GM12878 (cell line): ENCODE measurements at regions not wholly inside any gene's neighbourhood (a gene's known extent, or its start where the extent isn't known, plus 50 kb on each side); places are given as distances from the start of the nearest gene placed in this dataset.

Source experiments
- BRCA1 ChIP-seq: IDR thresholded peaks from 2 replicates; pipeline ENCODE4 v1.6.1; 2011; ENCODE audit warnings: low read depth, low read length, improper control_type of control experiment
- CBFB ChIP-seq: IDR thresholded peaks from 2 replicates; pipeline ENCODE4 v1.6.1; 2016; ENCODE audit warnings: antibody characterized with exemption, low read depth
- E2F4 ChIP-seq: IDR thresholded peaks from 2 replicates; pipeline ENCODE4 v1.6.1; 2012; ENCODE audit warnings: low read depth, low read length, improper control_type of control experiment
- HDAC6 ChIP-seq: fragments of 200-600 bp; sonication (generic); IDR thresholded peaks from one replicate; pipeline ENCODE4 v1.8.0; 2017; ENCODE audit warnings: antibody characterized with exemption; ENCODE audit not compliant: unreplicated experiment
- RFX5 ChIP-seq: IDR thresholded peaks from 2 replicates; pipeline ENCODE4 v1.6.1; 2011; ENCODE audit warnings: low read depth, low read length, improper control_type of control experiment
- STAT1 ChIP-seq: fragments of 450-650 bp; conservative IDR thresholded peaks from 2 replicates; pipeline ENCODE4 v1.6.1; 2014; ENCODE audit warnings: antibody characterized with exemption, mild to moderate bottlenecking
- ZBED1 ChIP-seq: IDR thresholded peaks from 2 replicates; pipeline ENCODE4 v1.6.1; 2016; ENCODE audit warnings: borderline replicate concordance
- ZBTB11 ChIP-seq: fragments of 450-650 bp; formaldehyde crosslinking; IDR thresholded peaks from 2 replicates; pipeline ENCODE4 v1.5.0; 2022; ENCODE audit warnings: mild to moderate bottlenecking, missing genetic modification characterization

GRCh38 chr11:8826139-8826786 lies 84.7 kb upstream of the AKIP1 start (continued):
- TF ChIP-seq ZBTB11 (CRISPR knock-in tag) (no peak), HDAC6 (no peak), ZBED1 (no peak), E2F4 (no peak), STAT1 (no peak), RFX5 (no peak), BRCA1 (no peak), CBFB (no peak)
